HPDE6-E6E7 (cell line): ENCODE measurements at regions not wholly inside any gene's neighbourhood (a gene's known extent, or its start where the extent isn't known, plus 50 kb on each side); places are given as distances from the start of the nearest gene placed in this dataset.

ENCODE experiments used
- DNase-seq: peaks from one replicate; pipeline ENCODE4 v3.0.0; 2011; ENCODE audit warnings: missing footprints; ENCODE audit errors: extremely low spot score

DNA sequence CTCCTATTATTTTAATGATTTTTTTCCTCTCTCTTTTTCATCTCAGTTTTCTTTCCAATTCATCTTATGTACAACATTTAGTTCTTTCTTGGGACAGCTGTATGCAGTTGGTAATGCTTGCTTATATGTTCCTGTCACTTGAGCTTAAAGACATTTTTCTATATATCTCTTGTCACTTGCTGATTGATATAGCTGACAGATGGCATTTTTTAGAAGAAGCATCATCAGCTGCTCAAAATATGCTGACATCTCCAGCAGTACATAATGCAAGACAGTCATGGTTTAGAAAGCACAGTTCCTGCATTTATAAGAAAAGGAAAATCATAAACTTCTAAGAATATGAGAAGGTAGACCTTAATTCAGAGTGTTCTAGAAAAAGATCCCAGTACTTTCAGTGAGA is 56.5 kb downstream of the DCAF8L1 start:
- DNase-seq, result no peak

GRCh38 chrX:27924261-27924660 is 57.0 kb downstream of the DCAF8L1 start:
- DNase-seq, result peak; percentile 25

DNA sequence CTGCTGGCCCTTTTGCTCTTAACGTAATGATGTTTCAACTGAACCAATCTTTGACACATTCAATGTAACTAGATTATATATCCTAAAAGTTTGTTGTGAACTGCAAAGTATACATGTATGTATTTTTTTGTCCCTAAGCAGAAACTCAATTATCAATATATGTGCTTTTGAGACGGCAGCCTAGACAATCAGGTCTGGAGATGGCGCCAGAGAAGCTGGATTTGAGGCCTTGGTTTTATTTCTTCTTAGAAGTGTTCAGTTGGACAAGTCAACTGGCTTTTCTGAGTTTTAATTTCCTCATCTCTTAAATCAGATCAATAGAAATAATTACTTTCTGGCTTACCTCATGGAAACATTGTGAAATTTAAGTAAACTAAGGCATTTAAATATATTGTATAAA is 62.5 kb downstream of the DCAF8L1 start:
- no peak for DNase-seq

GRCh38 chrX:27917713-27918500 is 63.3 kb downstream of the DCAF8L1 start:
- DNase-seq, result no peak

DNA sequence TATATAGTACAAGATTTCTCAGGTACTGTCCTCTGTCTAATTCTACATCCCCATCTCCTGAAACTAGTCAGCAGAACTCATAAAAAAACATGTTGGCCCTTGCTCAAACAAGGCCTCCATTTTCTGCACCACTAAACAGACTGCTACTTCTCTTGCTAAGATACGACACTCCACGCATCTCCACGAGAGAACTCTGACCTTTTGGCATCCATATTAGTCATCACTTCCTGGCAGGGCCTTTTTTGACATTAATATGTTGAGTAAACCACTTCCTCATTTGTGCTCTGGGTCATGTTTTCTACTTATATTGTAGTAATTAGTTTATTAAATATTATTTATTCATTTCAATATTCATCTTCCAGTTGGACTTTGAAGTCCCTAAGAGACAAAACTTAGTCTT is 65.6 kb downstream of the DCAF8L1 start:
- no peak for DNase-seq

- no peak for DNase-seq
Measured at GRCh38 chrX:27910412-27910811, 70.8 kb downstream of the DCAF8L1 start.

DNA sequence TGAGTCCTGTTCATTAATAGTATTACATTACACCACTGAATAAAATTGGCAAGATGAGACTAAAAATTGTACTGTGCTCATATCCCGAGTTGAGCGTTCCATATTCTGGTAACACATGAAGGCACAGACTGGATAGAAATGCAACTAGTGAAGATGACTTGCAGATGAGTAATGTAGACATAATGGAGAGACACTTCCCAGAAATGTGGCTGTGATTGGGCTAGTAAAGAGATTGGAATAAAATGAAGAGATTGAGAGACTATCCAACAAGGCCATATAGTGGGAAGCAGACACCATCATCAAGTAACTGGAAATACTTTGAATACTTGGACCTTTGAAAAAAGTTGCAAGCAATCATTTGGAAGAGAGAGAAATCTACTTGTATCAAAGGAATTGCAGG is 77.3 kb downstream of the DCAF8L1 start:
- no peak for DNase-seq

DNA sequence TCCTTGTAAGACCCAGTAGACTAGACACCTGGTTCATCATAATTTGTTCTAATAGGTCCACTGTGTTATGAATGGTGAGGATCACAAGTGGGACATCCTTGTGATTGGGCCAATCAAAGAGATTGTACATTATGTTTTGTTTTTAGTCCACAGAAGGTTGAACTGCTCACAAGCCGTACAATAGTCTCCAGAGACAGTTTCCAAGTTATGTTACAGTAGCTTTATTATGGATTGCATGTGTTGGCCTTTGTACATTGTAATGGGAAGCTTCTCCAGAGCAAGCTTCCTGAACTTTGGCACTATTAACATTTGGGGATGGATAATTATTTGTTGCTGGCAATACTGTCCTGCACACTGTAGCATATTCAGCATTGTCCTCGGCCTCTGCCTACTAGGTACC is 86.1 kb downstream of the MAGEB10 start:
- no peak for DNase-seq

DNA sequence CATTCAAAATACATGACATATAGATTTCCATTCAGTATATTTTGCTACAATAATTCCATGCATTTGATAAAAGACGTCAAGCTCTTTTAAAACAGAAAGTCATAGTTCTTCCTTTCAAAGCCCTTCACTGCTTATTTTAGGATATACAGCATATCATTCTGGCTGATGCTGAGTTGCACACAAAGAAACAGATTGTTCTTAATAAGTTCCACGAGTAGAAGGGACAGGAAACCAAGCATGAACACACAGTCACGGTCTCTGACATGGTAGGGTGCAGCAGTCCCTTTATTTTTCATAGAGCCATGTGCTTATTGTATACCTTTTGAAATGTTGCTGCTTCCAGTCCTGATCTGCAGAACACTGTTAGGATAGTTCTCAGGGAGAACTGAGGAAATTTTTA is 85.4 kb downstream of the MAGEB10 start:
- no peak for DNase-seq

DNA sequence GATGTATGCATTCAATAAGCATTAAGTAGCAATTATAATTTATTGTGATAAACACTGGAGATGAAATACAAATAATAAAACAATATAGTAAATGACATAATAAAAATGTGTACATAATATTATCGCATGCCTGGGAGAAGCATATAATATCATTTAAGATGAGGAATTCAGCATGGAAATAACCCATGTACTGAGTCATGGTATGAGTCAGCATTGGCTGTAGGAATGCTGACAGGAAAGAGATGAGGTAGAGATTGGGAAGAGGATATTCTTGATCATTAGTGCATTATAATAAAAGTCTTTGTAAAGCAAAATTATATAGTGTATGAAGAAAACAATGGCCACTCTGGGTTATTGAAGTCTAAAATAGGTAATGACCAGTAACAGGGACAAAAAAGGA is 82.8 kb downstream of the MAGEB10 start:
- no peak for DNase-seq

DNA sequence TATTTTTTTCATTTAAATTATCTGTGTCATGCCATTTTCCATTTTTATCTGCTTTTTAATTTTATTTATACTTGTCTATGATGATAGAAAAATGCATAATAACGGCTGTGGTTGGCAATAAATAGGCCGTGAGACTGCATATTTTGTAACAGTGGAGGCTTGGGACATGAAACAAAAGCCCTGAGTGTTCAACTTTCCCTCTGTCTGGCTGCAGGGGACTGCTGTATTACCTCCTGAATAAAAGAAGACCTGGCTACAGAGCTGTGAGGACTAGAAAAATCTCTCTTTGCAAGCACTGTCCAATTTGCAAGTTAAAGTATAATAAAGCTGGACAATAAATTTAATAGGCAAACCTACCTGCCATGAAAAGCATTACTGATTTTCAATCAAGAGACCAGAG is 82.1 kb downstream of the MAGEB10 start:
- DNase-seq, result no peak

DNA sequence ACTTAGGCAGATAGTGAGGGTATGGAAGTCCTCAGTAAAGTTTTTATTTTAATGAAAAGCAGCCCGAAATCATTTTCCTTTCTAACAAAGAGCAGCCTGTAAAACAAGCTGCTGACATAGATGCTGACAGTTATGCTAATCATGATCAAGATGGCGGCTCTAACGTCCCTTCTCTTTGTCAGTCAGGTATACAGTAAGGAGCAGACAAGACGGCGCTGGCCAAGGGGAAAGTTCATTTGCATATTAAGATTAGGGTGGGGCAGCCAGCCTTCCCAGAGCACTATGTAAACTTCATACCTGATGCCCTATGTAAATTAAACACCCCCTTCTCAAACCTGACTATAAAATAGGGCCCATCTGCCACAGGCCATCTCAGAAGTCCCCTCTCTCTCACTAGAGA is 76.9 kb downstream of the MAGEB10 start:
- DNase-seq, result no peak

GRCh38 chrX:27883468-27884092 is 75.8 kb downstream of the MAGEB10 start:
- DNase-seq, result no peak

GRCh38 chrX:27882695-27883094 is 74.9 kb downstream of the MAGEB10 start:
- DNase-seq, result no peak

DNA sequence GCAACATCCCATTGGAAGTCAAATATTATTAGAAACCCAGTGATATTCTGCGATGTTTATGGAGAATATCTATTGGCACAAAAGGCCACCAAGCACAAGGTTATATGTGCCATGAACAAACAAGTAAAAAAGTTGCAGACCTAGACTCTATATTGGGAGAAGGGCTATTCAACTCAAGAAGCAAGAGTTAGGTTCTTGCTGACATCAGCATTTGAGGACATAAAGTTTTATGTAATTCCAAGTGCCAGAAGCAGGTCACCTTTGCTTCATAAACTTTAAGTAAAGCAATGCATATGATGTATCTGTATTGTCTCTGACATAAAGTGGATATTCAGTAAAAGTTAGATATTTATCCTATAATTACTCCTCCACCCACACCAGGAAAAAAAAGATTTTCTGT is 71.1 kb downstream of the MAGEB10 start:
- DNase-seq, result no peak
